Hematopoietic multipotent progenitor cell treated with erythropoietin and hydrocortisone succinate and interleukin-3 and kit ligand, for 15 days (in vitro differentiated cells): ENCODE measurements at regions not wholly inside any gene's neighbourhood (a gene's known extent, or its start where the extent isn't known, plus 50 kb on each side); places are given as distances from the start of the nearest gene placed in this dataset.
"Not testable (repeated sequence)": the region's sequence is repeated elsewhere in the genome, so short reads cannot be mapped to it uniquely, and the experiment has no call there.

ENCODE experiments used
- DNase-seq: peaks from one replicate; pipeline ENCODE4 v3.0.0-alpha.2; 2015; ENCODE audit warnings: low spot score

GRCh38 chr11:80778432-80778831 is 1337.6 kb upstream of the TENM4 start:
- no peak for DNase-seq

GRCh38 chr11:80773919-80774318 is 1333.1 kb upstream of the TENM4 start:
- no peak for DNase-seq

- DNase-seq: no peak
Observed at GRCh38 chr11:80771017-80771416, 1330.2 kb upstream of the TENM4 start.

GRCh38 chr11:80758787-80759186 is 1318.0 kb upstream of the TENM4 start:
- no peak for DNase-seq

GRCh38 chr11:80748207-80748925 is 1307.5 kb upstream of the TENM4 start:
- no peak for DNase-seq

- DNase-seq: no peak
Observed at GRCh38 chr11:80746300-80746699, 1305.5 kb upstream of the TENM4 start.

- no peak for DNase-seq
Observed at GRCh38 chr11:80745416-80745815, 1304.6 kb upstream of the TENM4 start.

- DNase-seq: no peak
Observed at GRCh38 chr11:80733790-80734189, 1293.0 kb upstream of the TENM4 start.

- DNase-seq: no peak
Observed at GRCh38 chr11:80733361-80733760, 1292.5 kb upstream of the TENM4 start.

GRCh38 chr11:80727315-80727714 is 1286.5 kb upstream of the TENM4 start:
- DNase-seq: no peak

- DNase-seq: no peak
Observed at GRCh38 chr11:80726236-80726635, 1285.4 kb upstream of the TENM4 start.

GRCh38 chr11:80724366-80724765 is 1283.5 kb upstream of the TENM4 start:
- no peak for DNase-seq

- no peak for DNase-seq
Observed at GRCh38 chr11:80722629-80723028, 1281.8 kb upstream of the TENM4 start.

GRCh38 chr11:80720295-80720694 is 1279.5 kb upstream of the TENM4 start:
- DNase-seq: no peak

GRCh38 chr11:80719292-80719646 is 1278.4 kb upstream of the TENM4 start:
- no peak for DNase-seq

GRCh38 chr11:80718611-80719291 is 1277.9 kb upstream of the TENM4 start:
- DNase-seq: no peak

GRCh38 chr11:80702264-80702663 is 1261.4 kb upstream of the TENM4 start:
- no peak for DNase-seq

- no peak for DNase-seq
Observed at GRCh38 chr11:80700386-80700785, 1259.6 kb upstream of the TENM4 start.

GRCh38 chr11:80699406-80700177 is 1258.8 kb upstream of the TENM4 start:
- DNase-seq: not testable (repeated sequence)

- DNase-seq: no peak
Observed at GRCh38 chr11:80698637-80699036, 1257.8 kb upstream of the TENM4 start.

- DNase-seq: no peak
Observed at GRCh38 chr11:80694385-80694784, 1253.6 kb upstream of the TENM4 start.

GRCh38 chr11:80687941-80688340 is 1247.1 kb upstream of the TENM4 start:
- no peak for DNase-seq

GRCh38 chr11:80686889-80687288 is 1246.1 kb upstream of the TENM4 start:
- no peak for DNase-seq
